HS-27A (cell line): ENCODE measurements at regions not wholly inside any gene's neighbourhood (a gene's known extent, or its start where the extent isn't known, plus 50 kb on each side); places are given as distances from the start of the nearest gene placed in this dataset.
"Not testable (repeated sequence)": the region's sequence is repeated elsewhere in the genome, so short reads cannot be mapped to it uniquely, and the experiment has no call there.

Experiments
- DNase-seq: peaks from one replicate; pipeline ENCODE4 v3.0.0-alpha.2; 2012; ENCODE audit warnings: low read depth, missing footprints

GRCh38 chr6:77324866-77325265, 138.4 kb downstream of the HTR1B start:
- no peak for DNase-seq

GRCh38 chr6:77322604-77323003, 140.7 kb downstream of the HTR1B start:
- no peak for DNase-seq

- DNase-seq, result no peak
Observed at GRCh38 chr6:77318256-77318655, 145.0 kb downstream of the HTR1B start.

GRCh38 chr6:77313595-77313994, 149.7 kb downstream of the HTR1B start:
- no peak for DNase-seq

- DNase-seq, result no peak
Observed at GRCh38 chr6:77299931-77300330, 163.4 kb downstream of the HTR1B start.

GRCh38 chr6:77298283-77298682, 165.0 kb downstream of the HTR1B start:
- DNase-seq, result no peak

GRCh38 chr6:77292564-77293546, 170.4 kb downstream of the HTR1B start:
- DNase-seq, result peak; percentile 68

- DNase-seq, result no peak
Observed at GRCh38 chr6:77290798-77291197, 172.5 kb downstream of the HTR1B start.

- no peak for DNase-seq
Observed at GRCh38 chr6:77286541-77286940, 176.8 kb downstream of the HTR1B start.

- no peak for DNase-seq
Observed at GRCh38 chr6:77273929-77274328, 189.4 kb downstream of the HTR1B start.

GRCh38 chr6:77264970-77265369, 198.3 kb downstream of the HTR1B start:
- no peak for DNase-seq

- DNase-seq, result no peak
Observed at GRCh38 chr6:77263003-77263402, 200.3 kb downstream of the HTR1B start.

- DNase-seq, result not testable (repeated sequence)
Observed at GRCh38 chr6:77251801-77252200, 211.5 kb downstream of the HTR1B start.

- DNase-seq, result no peak
Observed at GRCh38 chr6:77249560-77249959, 213.7 kb downstream of the HTR1B start.

GRCh38 chr6:77245026-77245425, 218.3 kb downstream of the HTR1B start:
- no peak for DNase-seq

- no peak for DNase-seq
Observed at GRCh38 chr6:77231438-77232305, 231.6 kb downstream of the HTR1B start.

GRCh38 chr6:77228279-77228678, 235.0 kb downstream of the HTR1B start:
- no peak for DNase-seq

- DNase-seq, result no peak
Observed at GRCh38 chr6:77217896-77218295, 245.4 kb downstream of the HTR1B start.

GRCh38 chr6:77205936-77206335, 257.4 kb downstream of the HTR1B start:
- no peak for DNase-seq

- DNase-seq, result no peak
Observed at GRCh38 chr6:77204555-77204954, 258.7 kb downstream of the HTR1B start.

GRCh38 chr6:77183447-77183846, 279.8 kb downstream of the HTR1B start:
- DNase-seq, result no peak

GRCh38 chr6:77181749-77182148, 281.5 kb downstream of the HTR1B start:
- DNase-seq, result no peak

- DNase-seq, result peak; percentile 3
Observed at GRCh38 chr6:77180326-77180725, 283.0 kb downstream of the HTR1B start.
